Stimulated activated naive CD8-positive, alpha-beta T cell treated with anti-CD3 and anti-CD28 coated beads, Interleukin-15, amount 100 ng/mL, for 72 hours (primary cell): ENCODE measurements at regions not wholly inside any gene's neighbourhood (a gene's known extent, or its start where the extent isn't known, plus 50 kb on each side); places are given as distances from the start of the nearest gene placed in this dataset.
"Not testable (repeated sequence)": the region's sequence is repeated elsewhere in the genome, so short reads cannot be mapped to it uniquely, and the experiment has no call there.

Source experiments
- ATAC-seq: fragments of 150-1000 bp; cut with Tn5 transposase; 2 replicates; pipeline ENCODE4 v1.10.0; 2021; ENCODE audit warnings: mild to moderate bottlenecking, moderate library complexity
- DNase-seq, 2 donors: peaks; one replicate each; pipeline ENCODE4 v3.0.0; 2021 to 2022
- H3K27ac Mint-ChIP-seq, 2 donors: one replicate each; pipeline ENCODE4 v1.8.0; 2022; ENCODE audit warnings: mild to moderate bottlenecking in 2 of 2, mixed read lengths in 2 of 2, moderate library complexity in 2 of 2
- H3K27me3 Mint-ChIP-seq: one replicate; pipeline ENCODE4 v1.8.0; 2022; ENCODE audit warnings: mixed read lengths
- H3K4me1 Mint-ChIP-seq: one replicate; pipeline ENCODE4 v1.8.0; 2022; ENCODE audit warnings: mild to moderate bottlenecking, mixed read lengths
- H3K4me3 Mint-ChIP-seq, 2 donors: one replicate each; pipeline ENCODE4 v1.8.0; 2022; ENCODE audit warnings: mild to moderate bottlenecking in 2 of 2, mixed read lengths in 2 of 2, moderate library complexity in 1 of 2
- H3K9me3 Mint-ChIP-seq, 2 donors: one replicate each; pipeline ENCODE4 v1.8.0; 2022; ENCODE audit warnings: mixed read lengths in 2 of 2

- no peaks in the 10 kb centered on the region for H3K4me1 Mint-ChIP-seq
- no peak overlapping the region for H3K4me3 Mint-ChIP-seq
- DNase-seq: no peak
- H3K9me3 Mint-ChIP-seq: peaks cover 10 to 26% of the 10 kb centered on the region in 2 donors
- no peaks in the 10 kb centered on the region for H3K27me3 Mint-ChIP-seq
- ATAC-seq: no peak
- no peak overlapping the region for H3K27ac Mint-ChIP-seq
Observed at GRCh38 chr1:104488296-104489015, 738.8 kb downstream of the AMY1C start.

- DNase-seq (no peak), ATAC-seq (no peak)
- Mint-ChIP-seq H3K9me3 (peaks cover 7% of the 10 kb centered on the region in 2 donors), H3K4me3 (no peak overlapping the region), H3K27me3 (no peaks in the 10 kb centered on the region), H3K27ac (no peak overlapping the region), H3K4me1 (no peaks in the 10 kb centered on the region)
Observed at GRCh38 chr1:104526158-104526795, 776.6 kb downstream of the AMY1C start.

GRCh38 chr1:104531990-104532389 is 782.3 kb downstream of the AMY1C start:
- ATAC-seq (no peak), DNase-seq (no peak)
- H3K4me1 Mint-ChIP-seq: no peaks in the 10 kb centered on the region
- H3K27ac Mint-ChIP-seq: no peak overlapping the region
- H3K27me3 Mint-ChIP-seq: no peaks in the 10 kb centered on the region
- peaks cover 5 to 17% of the 10 kb centered on the region in 2 donors for H3K9me3 Mint-ChIP-seq
- H3K4me3 Mint-ChIP-seq: no peak overlapping the region

- ATAC-seq (no peak), DNase-seq (no peak)
- no peaks in the 10 kb centered on the region for H3K27me3 Mint-ChIP-seq
- H3K4me3 Mint-ChIP-seq: no peak overlapping the region
- H3K4me1 Mint-ChIP-seq: no peaks in the 10 kb centered on the region
- peaks cover 19 to 25% of the 10 kb centered on the region in 2 donors for H3K9me3 Mint-ChIP-seq
- no peak overlapping the region for H3K27ac Mint-ChIP-seq
Observed at GRCh38 chr1:104574620-104575019, 824.9 kb downstream of the AMY1C start.

- Mint-ChIP-seq H3K9me3 (peaks cover 13 to 21% of the 10 kb centered on the region in 2 donors), H3K27ac (no peak overlapping the region), H3K4me3 (no peak overlapping the region), H3K27me3 (no peaks in the 10 kb centered on the region), H3K4me1 (no peaks in the 10 kb centered on the region)
- DNase-seq (no peak), ATAC-seq (no peak)
Observed at GRCh38 chr1:104592926-104593325, 843.2 kb downstream of the AMY1C start.

GRCh38 chr1:104593413-104594187 is 843.9 kb downstream of the AMY1C start:
- Mint-ChIP-seq H3K9me3 (peaks cover 13 to 17% of the 10 kb centered on the region in 2 donors), H3K27ac (no peak overlapping the region), H3K4me1 (no peaks in the 10 kb centered on the region), H3K27me3 (no peaks in the 10 kb centered on the region), H3K4me3 (no peak overlapping the region)
- DNase-seq (no peak), ATAC-seq (no peak)

GRCh38 chr1:104617474-104617873 is 867.8 kb downstream of the AMY1C start:
- no peak for ATAC-seq
- no peak for DNase-seq
- no peaks in the 10 kb centered on the region for H3K4me1 Mint-ChIP-seq
- H3K9me3 Mint-ChIP-seq: peaks cover 34 to 38% of the 10 kb centered on the region in 2 donors
- H3K4me3 Mint-ChIP-seq: no peak overlapping the region
- no peaks in the 10 kb centered on the region for H3K27me3 Mint-ChIP-seq
- no peak overlapping the region for H3K27ac Mint-ChIP-seq

- no peak for ATAC-seq
- Mint-ChIP-seq H3K27me3 (no peaks in the 10 kb centered on the region), H3K4me3 (no peak overlapping the region), H3K9me3 (peaks cover 27 to 30% of the 10 kb centered on the region in 2 donors), H3K27ac (no peak overlapping the region), H3K4me1 (no peaks in the 10 kb centered on the region)
- no peak for DNase-seq
Observed at GRCh38 chr1:104621221-104621620, 871.5 kb downstream of the AMY1C start.

GRCh38 chr1:104624538-104624937 is 874.8 kb downstream of the AMY1C start:
- DNase-seq (no peak), ATAC-seq (no peak)
- no peaks in the 10 kb centered on the region for H3K4me1 Mint-ChIP-seq
- no peaks in the 10 kb centered on the region for H3K27me3 Mint-ChIP-seq
- H3K9me3 Mint-ChIP-seq: peaks cover 16 to 19% of the 10 kb centered on the region in 2 donors
- no peak overlapping the region for H3K4me3 Mint-ChIP-seq
- H3K27ac Mint-ChIP-seq: no peak overlapping the region

GRCh38 chr1:104629589-104629988 is 879.9 kb downstream of the AMY1C start:
- ATAC-seq (no peak), DNase-seq (no peak)
- no peaks in the 10 kb centered on the region for H3K27me3 Mint-ChIP-seq
- H3K4me3 Mint-ChIP-seq: no peak overlapping the region
- no peaks in the 10 kb centered on the region for H3K4me1 Mint-ChIP-seq
- H3K27ac Mint-ChIP-seq: no peak overlapping the region
- no peaks in the 10 kb centered on the region for H3K9me3 Mint-ChIP-seq

- no peaks in the 10 kb centered on the region for H3K9me3 Mint-ChIP-seq
- DNase-seq (no peak), ATAC-seq (no peak)
- no peak overlapping the region for H3K4me3 Mint-ChIP-seq
- no peaks in the 10 kb centered on the region for H3K4me1 Mint-ChIP-seq
- H3K27ac Mint-ChIP-seq: no peak overlapping the region
- no peaks in the 10 kb centered on the region for H3K27me3 Mint-ChIP-seq
Observed at GRCh38 chr1:104630567-104631149, 881.0 kb downstream of the AMY1C start.

- H3K27ac Mint-ChIP-seq: no peak overlapping the region
- no peak for DNase-seq
- no peaks in the 10 kb centered on the region for H3K4me1 Mint-ChIP-seq
- H3K27me3 Mint-ChIP-seq: no peaks in the 10 kb centered on the region
- H3K9me3 Mint-ChIP-seq: no peaks in the 10 kb centered on the region
- no peak for ATAC-seq
- no peak overlapping the region for H3K4me3 Mint-ChIP-seq
Observed at GRCh38 chr1:104636581-104636980, 886.9 kb downstream of the AMY1C start.

GRCh38 chr1:104646233-104646632 is 896.5 kb downstream of the AMY1C start:
- Mint-ChIP-seq H3K4me3 (no peak overlapping the region), H3K9me3 (no peaks in the 10 kb centered on the region), H3K27ac (no peak overlapping the region), H3K27me3 (no peaks in the 10 kb centered on the region), H3K4me1 (no peaks in the 10 kb centered on the region)
- ATAC-seq: no peak
- DNase-seq: no peak

- no peak for ATAC-seq
- H3K27ac Mint-ChIP-seq: no peak overlapping the region
- H3K4me3 Mint-ChIP-seq: no peak overlapping the region
- H3K9me3 Mint-ChIP-seq: no peaks in the 10 kb centered on the region
- no peaks in the 10 kb centered on the region for H3K4me1 Mint-ChIP-seq
- no peak for DNase-seq
- H3K27me3 Mint-ChIP-seq: no peaks in the 10 kb centered on the region
Observed at GRCh38 chr1:104648269-104648691, 898.6 kb downstream of the AMY1C start.

GRCh38 chr1:104664374-104664773 is 914.7 kb downstream of the AMY1C start:
- not testable (repeated sequence) for DNase-seq, H3K4me1 Mint-ChIP-seq, H3K27me3 Mint-ChIP-seq, H3K4me3 Mint-ChIP-seq, H3K9me3 Mint-ChIP-seq, ATAC-seq, H3K27ac Mint-ChIP-seq

- H3K9me3 Mint-ChIP-seq: no peaks in the 10 kb centered on the region
- H3K4me3 Mint-ChIP-seq: no peak overlapping the region
- no peaks in the 10 kb centered on the region for H3K4me1 Mint-ChIP-seq
- ATAC-seq (no peak), DNase-seq (no peak)
- no peak overlapping the region for H3K27ac Mint-ChIP-seq
- H3K27me3 Mint-ChIP-seq: no peaks in the 10 kb centered on the region
Observed at GRCh38 chr1:104665300-104665699, 915.6 kb downstream of the AMY1C start.
